ENCODE measurements at regions not wholly inside any gene's neighbourhood (a gene's known extent, or its start where the extent isn't known, plus 50 kb on each side); places are given as distances from the start of the nearest gene placed in this dataset.
"Not testable (repeated sequence)": the region's sequence is repeated elsewhere in the genome, so short reads cannot be mapped to it uniquely, and the experiment has no call there.

GRCh38 chr1:96185181-96185580, 536.4 kb upstream of the PTBP2 start:
- intact Hi-C loops (cut with DNase I) = no loop called here
- no peak for DNase-seq (ENCODE audit: low spot score)

- intact Hi-C loops (cut with DNase I) = no loop called here
- no peak for DNase-seq (ENCODE audit: low spot score)
Measured at GRCh38 chr1:96187020-96187419, 534.6 kb upstream of the PTBP2 start.

GRCh38 chr1:96191165-96191564, 530.4 kb upstream of the PTBP2 start:
- DNase-seq (ENCODE audit: low spot score) = no peak
- intact Hi-C loops (cut with DNase I) = no loop called here

- DNase-seq (ENCODE audit: low spot score) = no peak
Measured at GRCh38 chr1:96206451-96206850, 515.1 kb upstream of the PTBP2 start.

GRCh38 chr1:96207936-96208335, 513.6 kb upstream of the PTBP2 start:
- intact Hi-C loops (cut with DNase I) = no loop called here
- DNase-seq (ENCODE audit: low spot score) = no peak

More at GRCh38 chr1:96206451-96206850, 515.1 kb upstream of the PTBP2 start:
- intact Hi-C loops (cut with DNase I) = no loop called here

- DNase-seq (ENCODE audit: low spot score) = no peak
- intact Hi-C loops (cut with DNase I) = no loop called here
Measured at GRCh38 chr1:96208428-96208827, 513.2 kb upstream of the PTBP2 start.

- intact Hi-C loops (cut with DNase I) = no loop called here
- DNase-seq (ENCODE audit: low spot score) = no peak
Measured at GRCh38 chr1:96210054-96210453, 511.5 kb upstream of the PTBP2 start.

- intact Hi-C loops (cut with DNase I) = no loop called here
Measured at GRCh38 chr1:96211202-96211601, 510.4 kb upstream of the PTBP2 start.

GRCh38 chr1:96214982-96215381, 506.6 kb upstream of the PTBP2 start:
- intact Hi-C loops (cut with DNase I) = no loop called here
- DNase-seq (ENCODE audit: low spot score) = no peak

More at GRCh38 chr1:96211202-96211601, 510.4 kb upstream of the PTBP2 start:
- no peak for DNase-seq (ENCODE audit: low spot score)

- intact Hi-C loops (cut with DNase I) = no loop called here
- DNase-seq (ENCODE audit: low spot score) = no peak
Measured at GRCh38 chr1:96220651-96221050, 500.9 kb upstream of the PTBP2 start.

GRCh38 chr1:96222701-96223100, 498.9 kb upstream of the PTBP2 start:
- intact Hi-C loops (cut with DNase I) = no loop called here
- DNase-seq (ENCODE audit: low spot score) = no peak

- intact Hi-C loops (cut with DNase I); DNase-seq (ENCODE audit: low spot score): not testable (repeated sequence)
Measured at GRCh38 chr1:96224229-96224628, 497.4 kb upstream of the PTBP2 start.

GRCh38 chr1:96233422-96233821, 488.2 kb upstream of the PTBP2 start:
- DNase-seq (ENCODE audit: low spot score) = no peak
- intact Hi-C loops (cut with DNase I) = no loop called here

GRCh38 chr1:96234299-96234698, 487.3 kb upstream of the PTBP2 start:
- DNase-seq (ENCODE audit: low spot score) = no peak
- intact Hi-C loops (cut with DNase I) = no loop called here

- DNase-seq (ENCODE audit: low spot score) = no peak
- intact Hi-C loops (cut with DNase I) = no loop called here
Measured at GRCh38 chr1:96236156-96236739, 485.3 kb upstream of the PTBP2 start.

GRCh38 chr1:96238426-96238825, 483.2 kb upstream of the PTBP2 start:
- intact Hi-C loops (cut with DNase I) = no loop called here

GRCh38 chr1:96240438-96240837, 481.1 kb upstream of the PTBP2 start:
- DNase-seq (ENCODE audit: low spot score) = no peak
- intact Hi-C loops (cut with DNase I) = no loop called here

More at GRCh38 chr1:96238426-96238825, 483.2 kb upstream of the PTBP2 start:
- DNase-seq (ENCODE audit: low spot score) = no peak

- DNase-seq (ENCODE audit: low spot score) = no peak
- intact Hi-C loops (cut with DNase I) = no loop called here
Measured at GRCh38 chr1:96253246-96254035, 468.1 kb upstream of the PTBP2 start.

GRCh38 chr1:96256130-96256790, 465.3 kb upstream of the PTBP2 start:
- DNase-seq (ENCODE audit: low spot score) = no peak
- intact Hi-C loops (cut with DNase I) = no loop called here

GRCh38 chr1:96259399-96259798, 462.2 kb upstream of the PTBP2 start:
- intact Hi-C loops (cut with DNase I) = no loop called here
- no peak for DNase-seq (ENCODE audit: low spot score)

GRCh38 chr1:96281491-96281890, 440.1 kb upstream of the PTBP2 start:
- DNase-seq (ENCODE audit: low spot score) = no peak
- intact Hi-C loops (cut with DNase I) = no loop called here

Data from cardiac septum (tissue), 1 donor.